ENCODE measurements at regions not wholly inside any gene's neighbourhood (a gene's known extent, or its start where the extent isn't known, plus 50 kb on each side); places are given as distances from the start of the nearest gene placed in this dataset.

- TF ChIP-seq CTCF (optimal IDR thresholded peaks at IDR 0.05 in 1 of 3, IDR thresholded peaks at IDR 0.05 in 1 of 3, conservative IDR thresholded peaks at IDR 0.05 in 1 of 3; ENCODE audit: extremely low read depth in 1 of 3, insufficient read depth in 2 of 3, low read length in 3 of 3) (peak; percentile 62 to 81 (median 71)), EZH2 (IDR thresholded peaks at IDR 0.05; ENCODE audit: low read length) (no peak)
These were observed 139.7 kb downstream of the PRDM13 start for GRCh38 chr6:99746261-99746895.
